Peyer's patch (tissue), 4 donors: ENCODE measurements at regions not wholly inside any gene's neighbourhood (a gene's known extent, or its start where the extent isn't known, plus 50 kb on each side); places are given as distances from the start of the nearest gene placed in this dataset.

Experiments
- DNase-seq, 3 donors: peaks; one replicate each; pipeline ENCODE4 v3.0.0-alpha.2; 2017 to 2019
- H3K27ac ChIP-seq, 4 donors: fragments of 200-600 bp; sonication (generic); one replicate each; pipeline ENCODE4 v1.5.1; 2016 to 2019
- H3K27me3 ChIP-seq, 2 donors: fragments of 200-600 bp; sonication (generic); one replicate each; pipeline ENCODE4 v1.5.1; 2019
- H3K36me3 ChIP-seq, 3 donors: fragments of 200-600 bp; sonication (generic); one replicate each; pipeline ENCODE4 v1.5.1; 2016 to 2019
- H3K4me1 ChIP-seq, 4 donors: fragments of 200-600 bp; sonication (generic); one replicate each; pipeline ENCODE4 v1.5.1; 2016 to 2019
- H3K4me3 ChIP-seq, 4 donors: fragments of 200-600 bp; sonication (generic); 1 replicate in 3 of 4; 2 replicates in 1 of 4; pipeline ENCODE4 v1.5.1; 2016 to 2019; ENCODE audit warnings: mild to moderate bottlenecking in 1 of 4
- H3K9me3 ChIP-seq, 4 donors: fragments of 200-600 bp; sonication (generic); one replicate each; pipeline ENCODE4 v1.5.1; 2016 to 2019; ENCODE audit warnings: mild to moderate bottlenecking in 1 of 4
- POLR2A ChIP-seq, 2 donors: fragments of 450-650 bp; IDR thresholded peaks; one replicate each; pipeline ENCODE4 v1.5.1; 2017; ENCODE audit warnings: antibody characterized with exemption in 2 of 2, mild to moderate bottlenecking in 2 of 2, moderate library complexity in 2 of 2
- TF ChIP-seq, protein P1 (sequence below), 6 experiments: fragments of 450-650 bp in 4 of 6; fragments of 200-600 bp in 2 of 6; sonication (generic) in 1 of 6; IDR thresholded peaks; one replicate each; pipeline ENCODE4 v1.5.1; 2017 to 2019; ENCODE audit warnings: antibody characterized with exemption in 6 of 6, mild to moderate bottlenecking in 3 of 6, moderate library complexity in 1 of 6

- Histone ChIP-seq H3K9me3 (no peaks in the 10 kb centered on the region), H3K4me1 (no peaks in the 10 kb centered on the region), H3K4me3 (no peak overlapping the region), H3K36me3 (no peaks in the 10 kb centered on the region), H3K27ac (no peak overlapping the region), H3K27me3 (no peaks in the 10 kb centered on the region)
- DNase-seq, result no peak
- TF ChIP-seq POLR2A (IDR thresholded peaks at IDR 0.05), result no peak
- TF ChIP-seq, protein P1, sequence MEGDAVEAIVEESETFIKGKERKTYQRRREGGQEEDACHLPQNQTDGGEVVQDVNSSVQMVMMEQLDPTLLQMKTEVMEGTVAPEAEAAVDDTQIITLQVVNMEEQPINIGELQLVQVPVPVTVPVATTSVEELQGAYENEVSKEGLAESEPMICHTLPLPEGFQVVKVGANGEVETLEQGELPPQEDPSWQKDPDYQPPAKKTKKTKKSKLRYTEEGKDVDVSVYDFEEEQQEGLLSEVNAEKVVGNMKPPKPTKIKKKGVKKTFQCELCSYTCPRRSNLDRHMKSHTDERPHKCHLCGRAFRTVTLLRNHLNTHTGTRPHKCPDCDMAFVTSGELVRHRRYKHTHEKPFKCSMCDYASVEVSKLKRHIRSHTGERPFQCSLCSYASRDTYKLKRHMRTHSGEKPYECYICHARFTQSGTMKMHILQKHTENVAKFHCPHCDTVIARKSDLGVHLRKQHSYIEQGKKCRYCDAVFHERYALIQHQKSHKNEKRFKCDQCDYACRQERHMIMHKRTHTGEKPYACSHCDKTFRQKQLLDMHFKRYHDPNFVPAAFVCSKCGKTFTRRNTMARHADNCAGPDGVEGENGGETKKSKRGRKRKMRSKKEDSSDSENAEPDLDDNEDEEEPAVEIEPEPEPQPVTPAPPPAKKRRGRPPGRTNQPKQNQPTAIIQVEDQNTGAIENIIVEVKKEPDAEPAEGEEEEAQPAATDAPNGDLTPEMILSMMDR (IDR thresholded peaks at IDR 0.05), result no peak
Measured at GRCh38 chr5:114152656-114153360, 209.1 kb upstream of the KCNN2 start.

DNA sequence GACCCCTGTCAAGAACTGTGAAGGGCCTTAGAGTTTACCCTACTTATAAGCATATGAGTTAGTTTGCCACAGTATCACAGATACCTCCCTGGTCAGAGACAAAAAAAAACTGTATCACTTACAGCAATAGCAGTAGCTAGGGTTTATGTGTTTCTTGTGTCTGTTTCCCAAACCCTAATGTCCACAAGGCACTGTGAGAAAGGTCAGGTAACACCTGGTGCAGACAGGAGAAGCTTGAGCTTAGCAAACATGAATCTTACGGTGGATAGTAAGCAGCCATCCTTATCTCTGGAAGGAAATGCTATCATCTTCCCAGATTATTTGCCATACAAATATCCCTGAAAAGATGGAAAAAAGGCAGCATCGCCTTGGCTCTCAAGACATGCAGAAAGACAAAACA is 208.5 kb upstream of the KCNN2 start:
- no peak for DNase-seq
- Histone ChIP-seq H3K9me3 (no peaks in the 10 kb centered on the region), H3K27ac (no peak overlapping the region), H3K4me1 (no peaks in the 10 kb centered on the region), H3K36me3 (no peaks in the 10 kb centered on the region), H3K4me3 (no peak overlapping the region), H3K27me3 (no peaks in the 10 kb centered on the region)
- TF ChIP-seq, protein P1 (IDR thresholded peaks at IDR 0.05), result no peak
- no peak for TF ChIP-seq POLR2A (IDR thresholded peaks at IDR 0.05)

DNA sequence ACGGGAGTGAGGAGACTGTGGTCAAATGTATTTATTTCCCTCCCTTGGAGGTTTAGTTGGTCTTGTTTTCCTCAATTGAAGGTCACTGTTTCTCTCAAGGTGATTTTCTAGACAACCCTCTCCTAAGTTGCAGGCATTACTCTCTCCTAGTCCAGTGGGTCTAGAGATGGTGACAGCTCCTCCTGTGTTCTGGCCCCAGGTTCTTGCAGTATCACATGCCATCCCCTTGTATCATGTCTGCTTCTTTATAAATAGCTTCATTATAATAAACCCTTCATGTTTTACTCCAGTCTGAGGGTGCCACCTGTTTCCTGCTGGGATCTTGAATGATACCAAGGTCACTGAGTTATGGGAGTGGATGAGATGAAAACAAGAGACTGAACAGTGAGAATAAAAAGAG is 208.0 kb upstream of the KCNN2 start:
- H3K27ac ChIP-seq, result no peak overlapping the region
- no peak overlapping the region for H3K4me3 ChIP-seq
- H3K27me3 ChIP-seq, result no peaks in the 10 kb centered on the region
- DNase-seq, result no peak
- no peaks in the 10 kb centered on the region for H3K9me3 ChIP-seq
- TF ChIP-seq, protein P1 (IDR thresholded peaks at IDR 0.05), result no peak
- TF ChIP-seq POLR2A (IDR thresholded peaks at IDR 0.05), result no peak
- no peaks in the 10 kb centered on the region for H3K36me3 ChIP-seq
- no peaks in the 10 kb centered on the region for H3K4me1 ChIP-seq

GRCh38 chr5:114166081-114166480 is 195.8 kb upstream of the KCNN2 start:
- no peak for TF ChIP-seq POLR2A (IDR thresholded peaks at IDR 0.05)
- TF ChIP-seq, protein P1 (IDR thresholded peaks at IDR 0.05), result no peak
- H3K4me3 ChIP-seq, result no peak overlapping the region
- H3K9me3 ChIP-seq, result no peaks in the 10 kb centered on the region
- no peaks in the 10 kb centered on the region for H3K4me1 ChIP-seq
- H3K36me3 ChIP-seq, result no peaks in the 10 kb centered on the region
- no peak overlapping the region for H3K27ac ChIP-seq
- no peak for DNase-seq
- no peaks in the 10 kb centered on the region for H3K27me3 ChIP-seq

DNA sequence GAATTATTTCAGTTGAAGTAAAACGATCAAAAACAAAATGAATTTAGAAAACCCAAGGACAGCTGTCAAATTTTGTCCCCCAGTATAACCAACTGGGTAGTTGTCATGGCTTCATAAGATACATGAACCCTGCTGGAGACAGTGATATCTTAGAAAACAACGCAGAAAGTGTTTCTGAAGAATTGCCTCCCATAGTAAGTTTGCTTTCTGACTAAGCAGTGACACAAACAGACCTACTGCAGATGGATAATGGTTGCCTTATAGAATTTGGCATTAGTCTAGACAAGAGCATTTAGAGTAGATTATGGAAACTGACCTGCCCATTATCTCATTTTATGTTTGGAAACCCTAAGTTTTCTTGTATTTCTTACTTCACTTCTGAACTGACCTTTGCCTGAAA is 187.7 kb upstream of the KCNN2 start:
- Histone ChIP-seq H3K27ac (no peak overlapping the region), H3K27me3 (no peaks in the 10 kb centered on the region), H3K4me3 (no peak overlapping the region), H3K4me1 (no peaks in the 10 kb centered on the region), H3K36me3 (no peaks in the 10 kb centered on the region), H3K9me3 (no peaks in the 10 kb centered on the region)
- no peak for TF ChIP-seq POLR2A (IDR thresholded peaks at IDR 0.05)
- TF ChIP-seq, protein P1 (IDR thresholded peaks at IDR 0.05), result no peak
- no peak for DNase-seq

DNA sequence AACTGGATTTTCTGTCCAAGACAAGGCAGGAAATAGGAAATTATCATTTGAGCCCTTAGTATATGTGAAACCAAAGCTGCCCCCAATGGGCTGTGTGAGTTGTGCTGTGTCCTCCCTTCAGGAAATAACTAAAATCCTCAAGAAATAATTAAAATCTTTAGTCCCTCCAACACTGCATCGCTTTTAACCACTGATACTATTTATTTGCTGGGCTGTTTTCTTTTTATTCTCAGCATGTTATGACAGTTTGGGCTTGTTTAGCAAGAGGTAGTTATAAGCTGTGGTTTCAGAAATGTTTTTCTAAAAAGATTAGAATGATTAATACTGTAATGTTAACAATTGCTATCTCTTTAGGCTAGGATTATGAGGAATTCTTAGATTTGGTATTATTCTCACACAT is 187.0 kb upstream of the KCNN2 start:
- TF ChIP-seq, protein P1 (IDR thresholded peaks at IDR 0.05), result no peak
- TF ChIP-seq POLR2A (IDR thresholded peaks at IDR 0.05), result no peak

More for the DNA sequence above, 187.0 kb upstream of the KCNN2 start:
- Histone ChIP-seq H3K36me3 (no peaks in the 10 kb centered on the region), H3K27ac (no peak overlapping the region), H3K4me3 (no peak overlapping the region), H3K27me3 (no peaks in the 10 kb centered on the region), H3K4me1 (no peaks in the 10 kb centered on the region), H3K9me3 (no peaks in the 10 kb centered on the region)
- DNase-seq, result no peak
